HEK293 (cell line): ENCODE measurements at regions not wholly inside any gene's neighbourhood (a gene's known extent, or its start where the extent isn't known, plus 50 kb on each side); places are given as distances from the start of the nearest gene placed in this dataset.
A peak's percentile ranks its signal among the peaks of the same experiment; 100 is the strongest.

ENCODE experiments used
- CTCF ChIA-PET: fragments of 350-600 bp; formaldehyde crosslinking; extraction: SDS; loops from one replicate; lab custom pipeline; 2021; ENCODE audit warnings: antibody characterized with exemption; lab: Yijun Ruan, JAX
- POLR2A ChIA-PET: fragments of 300-600 bp; formaldehyde crosslinking; extraction: SDS; loops from one replicate; lab custom pipeline; 2020; ENCODE audit warnings: antibody characterized with exemption, inconsistent platforms; lab: Yijun Ruan, JAX
- H3K27ac ChIP-seq: fragments of 200-500 bp; sonication (Bioruptor generic); 2 replicates; pipeline ENCODE4 v1.5.1; 2014; ENCODE audit warnings: low read depth, low read length, control low read depth, inconsistent platforms; ENCODE audit errors: extremely low read depth
- H3K36me3 ChIP-seq, 2 experiments: fragments of 200-500 bp in 1 of 2; sonication (Bioruptor generic) in 1 of 2; 1 replicate in 1 of 2; 2 replicates in 1 of 2; pipeline ENCODE4 v1.5.1; 2014 to 2017; ENCODE audit warnings: inconsistent platforms in 2 of 2, low read length in 2 of 2; ENCODE audit not compliant: control insufficient read depth in 2 of 2, insufficient read depth in 1 of 2
- H3K4me1 ChIP-seq: fragments of 200-500 bp; sonication (Bioruptor generic); 2 replicates; pipeline ENCODE4 v1.5.1; 2014; ENCODE audit warnings: mild to moderate bottlenecking, low read length, inconsistent platforms; ENCODE audit not compliant: control insufficient read depth, insufficient read depth
- H3K4me3 ChIP-seq: 2 replicates; pipeline ENCODE4 v1.5.1; 2011; ENCODE audit warnings: low read depth, mild to moderate bottlenecking, control low read depth, low read length, moderate library complexity
- H3K9me3 ChIP-seq: fragments of 200-500 bp; sonication (Bioruptor generic); 2 replicates; pipeline ENCODE4 v1.5.1; 2014; ENCODE audit warnings: low read depth, low read length, inconsistent platforms; ENCODE audit not compliant: control insufficient read depth, insufficient read depth
- EGR2 ChIP-seq: fragments of 450-650 bp; formaldehyde crosslinking; IDR thresholded peaks from 2 replicates; pipeline ENCODE4 v1.5.1; 2016; ENCODE audit warnings: low read depth, missing biosample characterization, missing genetic modification characterization
- SCRT1 ChIP-seq: fragments of 450-650 bp; formaldehyde crosslinking; IDR thresholded peaks from 2 replicates; pipeline ENCODE4 v1.5.1; 2016; ENCODE audit warnings: missing biosample characterization, missing genetic modification characterization, borderline replicate concordance
- SCRT2 ChIP-seq: fragments of 450-650 bp; formaldehyde crosslinking; IDR thresholded peaks from 2 replicates; pipeline ENCODE4 v1.5.1; 2016; ENCODE audit warnings: missing biosample characterization, missing genetic modification characterization
- ZBTB20 ChIP-seq: fragments of 450-650 bp; formaldehyde crosslinking; IDR thresholded peaks from 2 replicates; pipeline ENCODE4 v1.5.1; 2016; ENCODE audit warnings: missing biosample characterization, missing genetic modification characterization
- ZFHX2 ChIP-seq: fragments of 450-650 bp; formaldehyde crosslinking; conservative IDR thresholded peaks from 2 replicates; pipeline ENCODE4 v1.5.1; 2016; ENCODE audit warnings: missing biosample characterization, missing genetic modification characterization
- ZNF10 ChIP-seq: fragments of 450-650 bp; formaldehyde crosslinking; IDR thresholded peaks from 2 replicates; pipeline ENCODE4 v1.5.1; 2017; ENCODE audit warnings: missing biosample characterization, missing genetic modification characterization
- ZNF114 ChIP-seq: fragments of 450-650 bp; formaldehyde crosslinking; IDR thresholded peaks from 2 replicates; pipeline ENCODE4 v1.5.0; 2017; ENCODE audit warnings: missing biosample characterization, missing genetic modification characterization
- ZNF146 ChIP-seq: fragments of 450-650 bp; formaldehyde crosslinking; IDR thresholded peaks from 2 replicates; pipeline ENCODE4 v1.5.1; 2016; ENCODE audit warnings: missing biosample characterization, missing genetic modification characterization
- ZNF335 ChIP-seq: fragments of 450-650 bp; formaldehyde crosslinking; conservative IDR thresholded peaks from 2 replicates; pipeline ENCODE4 v1.5.1; 2016; ENCODE audit warnings: missing biosample characterization, missing genetic modification characterization
- ZNF398 ChIP-seq: fragments of 450-650 bp; formaldehyde crosslinking; IDR thresholded peaks from 2 replicates; pipeline ENCODE4 v1.5.1; 2017; ENCODE audit warnings: missing biosample characterization, missing genetic modification characterization
- ZNF416 ChIP-seq: fragments of 450-650 bp; formaldehyde crosslinking; IDR thresholded peaks from 2 replicates; pipeline ENCODE4 v1.5.1; 2016; ENCODE audit warnings: missing biosample characterization, missing genetic modification characterization
- ZNF449 ChIP-seq: fragments of 450-650 bp; formaldehyde crosslinking; IDR thresholded peaks from 2 replicates; pipeline ENCODE4 v1.5.1; 2017; ENCODE audit warnings: missing biosample characterization, mild to moderate bottlenecking, missing genetic modification characterization, moderate library complexity
- ZNF501 ChIP-seq: fragments of 450-650 bp; formaldehyde crosslinking; IDR thresholded peaks from 2 replicates; pipeline ENCODE4 v1.5.1; 2016; ENCODE audit warnings: missing biosample characterization, missing genetic modification characterization
- ZNF510 ChIP-seq: fragments of 450-650 bp; formaldehyde crosslinking; IDR thresholded peaks from 2 replicates; pipeline ENCODE4 v1.5.1; 2018; ENCODE audit warnings: mild to moderate bottlenecking, missing genetic modification characterization, missing biosample characterization; ENCODE audit not compliant: insufficient replicate concordance
- ZNF513 ChIP-seq: fragments of 450-650 bp; IDR thresholded peaks from 2 replicates; pipeline ENCODE4 v1.5.1; 2018; ENCODE audit warnings: missing biosample characterization, missing genetic modification characterization
- ZNF600 ChIP-seq: fragments of 450-650 bp; formaldehyde crosslinking; IDR thresholded peaks from 2 replicates; pipeline ENCODE4 v1.5.1; 2016; ENCODE audit warnings: missing biosample characterization, missing genetic modification characterization
- ZNF610 ChIP-seq: fragments of 450-650 bp; formaldehyde crosslinking; IDR thresholded peaks from 2 replicates; pipeline ENCODE4 v1.5.1; 2016; ENCODE audit warnings: missing biosample characterization, missing genetic modification characterization, borderline replicate concordance
- ZNF747 ChIP-seq: fragments of 450-650 bp; formaldehyde crosslinking; IDR thresholded peaks from 2 replicates; pipeline ENCODE4 v1.5.1; 2016; ENCODE audit warnings: missing biosample characterization, missing genetic modification characterization
- ZNF791 ChIP-seq: fragments of 450-650 bp; formaldehyde crosslinking; IDR thresholded peaks from 2 replicates; pipeline ENCODE4 v1.5.1; 2016; ENCODE audit warnings: missing biosample characterization, missing genetic modification characterization
- ZNF843 ChIP-seq: fragments of 450-650 bp; formaldehyde crosslinking; IDR thresholded peaks from 2 replicates; pipeline ENCODE4 v1.5.1; 2016; ENCODE audit warnings: missing biosample characterization, missing genetic modification characterization

GRCh38 chr2:42964439-42965083 is 172.2 kb upstream of the HAAO start:
- Histone ChIP-seq H3K27ac (no peak overlapping the region), H3K4me3 (no peak overlapping the region), H3K4me1 (no peaks in the 10 kb centered on the region), H3K36me3 (no peaks in the 10 kb centered on the region), H3K9me3 (no peaks in the 10 kb centered on the region)
- ChIA-PET POLR2A (interaction anchor here (0.8 kb wide), 1 partner anchor 631 kb away, joined by 3 read pairs; the partner anchor contains the start of gene THADA), CTCF (interaction anchor here (0.6 to 3.4 kb wide), 3 partner anchors 11 to 120 kb away, joined by 3 to 18 read pairs (median 3); no protein-coding TSS in a partner anchor)
- TF ChIP-seq ZNF449 (no peak), ZNF398 (tag by site-specific recombination) (no peak), ZNF513 (tag by site-specific recombination) (no peak), ZFHX2 (peak; percentile 36; the same call in 1 of the 2 replicates), ZNF10 (tag by site-specific recombination) (no peak)

GRCh38 chr2:42963452-42964068 is 171.2 kb upstream of the HAAO start:
- POLR2A ChIA-PET, result no interaction called here
- CTCF ChIA-PET, result interaction anchor here (1.7 to 3.4 kb wide), 3 partner anchors 12 to 104 kb away, joined by 4 to 18 read pairs (median 5); no protein-coding TSS in a partner anchor
- no peak overlapping the region for H3K4me3 ChIP-seq
- TF ChIP-seq SCRT1 (tag by site-specific recombination), result peak; percentile 57; the same call in 1 of the 2 replicates
- no peak for TF ChIP-seq ZNF416 (tag by site-specific recombination)
- peak; percentile 89 for TF ChIP-seq SCRT2 (tag by site-specific recombination)
- TF ChIP-seq ZNF843 (tag by site-specific recombination), result no peak
- no peak overlapping the region for H3K27ac ChIP-seq
- H3K4me1 ChIP-seq, result no peaks in the 10 kb centered on the region
- no peaks in the 10 kb centered on the region for H3K36me3 ChIP-seq
- H3K9me3 ChIP-seq, result no peaks in the 10 kb centered on the region

- no peaks in the 10 kb centered on the region for H3K36me3 ChIP-seq
- H3K9me3 ChIP-seq, result no peaks in the 10 kb centered on the region
- TF ChIP-seq EGR2 (tag by site-specific recombination) (no peak), ZNF747 (tag by site-specific recombination) (no peak), ZNF791 (no peak), ZNF600 (tag by site-specific recombination) (no peak), ZNF114 (no peak), ZNF146 (tag by site-specific recombination) (no peak), ZNF610 (no peak), ZBTB20 (tag by site-specific recombination) (no peak), ZNF501 (no peak), ZNF335 (tag by site-specific recombination) (no peak), ZNF510 (tag by site-specific recombination) (no peak)
- ChIA-PET POLR2A (no interaction called here), CTCF (interaction anchor here (1.7 to 2.2 kb wide), 2 partner anchors 31 to 103 kb away, joined by 4 to 5 read pairs; no protein-coding TSS in a partner anchor)
- H3K4me1 ChIP-seq, result no peaks in the 10 kb centered on the region
- no peak overlapping the region for H3K4me3 ChIP-seq
- no peak overlapping the region for H3K27ac ChIP-seq
These were observed 170.1 kb upstream of the HAAO start for GRCh38 chr2:42962508-42962953.
